HL-60 (cell line): ENCODE measurements at regions not wholly inside any gene's neighbourhood (a gene's known extent, or its start where the extent isn't known, plus 50 kb on each side); places are given as distances from the start of the nearest gene placed in this dataset.

Experiments used
- DNase-seq, 2 experiments: peaks; one replicate each; pipeline ENCODE4 v3.0.0-alpha.2; 2010 to 2020; ENCODE audit warnings: low read depth in 1 of 2, low spot score in 1 of 2
- H3K27ac ChIP-seq: fragments of 250-450 bp; sonication (Bioruptor Pico); replicated peaks from 2 replicates; pipeline ENCODE4 v1.5.1; 2020; ENCODE audit warnings: mild to moderate bottlenecking, moderate library complexity
- H3K27me3 ChIP-seq: fragments of 250-450 bp; sonication (Bioruptor Pico); 2 replicates; pipeline ENCODE4 v1.5.1; 2021; ENCODE audit warnings: mild to moderate bottlenecking, moderate library complexity; ENCODE audit not compliant: insufficient read depth, poor library complexity, severe bottlenecking
- H3K4me3 ChIP-seq: replicated peaks from 2 replicates; pipeline ENCODE4 v1.5.1; 2011; ENCODE audit warnings: mild to moderate bottlenecking, control low read depth, low read length; ENCODE audit not compliant: insufficient read depth
- CTCF ChIP-seq: IDR thresholded peaks from one replicate; pipeline ENCODE4 v1.5.1; 2011; ENCODE audit warnings: low read length, control low read depth, inconsistent platforms; ENCODE audit not compliant: insufficient read depth
- GABPA ChIP-seq: IDR thresholded peaks from 2 replicates; pipeline ENCODE4 v1.6.1; 2012; ENCODE audit warnings: low read depth
- POLR2AphosphoS5 ChIP-seq: IDR thresholded peaks from 2 replicates; pipeline ENCODE4 v1.6.1; 2012; ENCODE audit warnings: low read depth
- REST ChIP-seq: IDR thresholded peaks from 2 replicates; pipeline ENCODE4 v1.6.1; 2012; ENCODE audit warnings: low read depth; ENCODE audit not compliant: insufficient replicate concordance
- SPI1 ChIP-seq: IDR thresholded peaks from 2 replicates; pipeline ENCODE4 v1.6.1; 2012; ENCODE audit warnings: low read depth, mild to moderate bottlenecking, borderline replicate concordance

- Histone ChIP-seq H3K27ac (no peak overlapping the region), H3K27me3 (peaks cover 2% of the 10 kb centered on the region), H3K4me3 (no peak overlapping the region)
- DNase-seq = no peak
- TF ChIP-seq GABPA = no peak
- no peak for TF ChIP-seq REST
- no peak for TF ChIP-seq CTCF
- no peak for TF ChIP-seq SPI1
- TF ChIP-seq POLR2AphosphoS5 = no peak
Observed at GRCh38 chr11:127376301-127376700, 375.7 kb upstream of the KIRREL3 start.

GRCh38 chr11:127369356-127369755 is 368.8 kb upstream of the KIRREL3 start:
- TF ChIP-seq SPI1 = no peak
- TF ChIP-seq CTCF = no peak
- no peak for TF ChIP-seq GABPA
- no peak for TF ChIP-seq POLR2AphosphoS5
- TF ChIP-seq REST = no peak
- H3K27me3 ChIP-seq = no peaks in the 10 kb centered on the region
- no peak overlapping the region for H3K4me3 ChIP-seq
- no peak for DNase-seq
- no peak overlapping the region for H3K27ac ChIP-seq

GRCh38 chr11:127362754-127363308 is 362.3 kb upstream of the KIRREL3 start:
- no peak for DNase-seq
- H3K27me3 ChIP-seq = no peaks in the 10 kb centered on the region
- H3K27ac ChIP-seq = no peak overlapping the region
- H3K4me3 ChIP-seq = no peak overlapping the region
- TF ChIP-seq POLR2AphosphoS5 = no peak
- TF ChIP-seq CTCF = no peak
- TF ChIP-seq GABPA = no peak
- TF ChIP-seq REST = no peak
- no peak for TF ChIP-seq SPI1
